ENCODE measurements at regions not wholly inside any gene's neighbourhood (a gene's known extent, or its start where the extent isn't known, plus 50 kb on each side); places are given as distances from the start of the nearest gene placed in this dataset.
"Not testable (repeated sequence)": the region's sequence is repeated elsewhere in the genome, so short reads cannot be mapped to it uniquely, and the experiment has no call there.

- no peak for TF ChIP-seq CTCF (IDR thresholded peaks at IDR 0.05; ENCODE audit: unreplicated experiment)
- Mint-ChIP-seq H3K4me3 (ENCODE audit: unreplicated experiment) (no peak overlapping the region), H3K27me3 (ENCODE audit: insufficient read depth, unreplicated experiment) (no peaks in the 10 kb centered on the region), H3K9me3 (ENCODE audit: unreplicated experiment) (peaks cover 11% of the 10 kb centered on the region), H3K4me1 (ENCODE audit: insufficient read depth, unreplicated experiment) (peaks cover 34% of the 10 kb centered on the region), H3K27ac (ENCODE audit: low read depth, unreplicated experiment) (no peak overlapping the region), H3K36me3 (ENCODE audit: insufficient read depth, unreplicated experiment) (no peaks in the 10 kb centered on the region)
- POLR2A ChIA-PET = interaction anchor here (2.7 kb wide), 1 partner anchor 12 kb away, joined by 9 read pairs; no protein-coding TSS in a partner anchor
- intact Hi-C loops (cut with micrococcal nuclease) = no loop called here
- DNase-seq (ENCODE audit: unreplicated experiment) = no peak
- CTCF ChIA-PET = interaction anchor here (0.7 to 1.0 kb wide), 2 partner anchors 15 to 833 kb away, joined by 3 read pairs; no protein-coding TSS in a partner anchor
- no TSS peak for BruUV-seq (replicated peaks)
These were observed 100.5 kb upstream of the MED13L start for GRCh38 chr12:116378002-116378401.

- H3K4me3 Mint-ChIP-seq (ENCODE audit: unreplicated experiment) = no peak overlapping the region
- no peaks in the 10 kb centered on the region for H3K27me3 Mint-ChIP-seq (ENCODE audit: insufficient read depth, unreplicated experiment)
- peaks cover 7% of the 10 kb centered on the region for H3K9me3 Mint-ChIP-seq (ENCODE audit: unreplicated experiment)
- no TSS peak for BruUV-seq (replicated peaks)
- H3K27ac Mint-ChIP-seq (ENCODE audit: low read depth, unreplicated experiment) = no peak overlapping the region
- DNase-seq (ENCODE audit: unreplicated experiment) = no peak
- no peak for TF ChIP-seq CTCF (IDR thresholded peaks at IDR 0.05; ENCODE audit: unreplicated experiment)
- H3K36me3 Mint-ChIP-seq (ENCODE audit: insufficient read depth, unreplicated experiment) = no peaks in the 10 kb centered on the region
- ChIA-PET CTCF (no interaction called here), POLR2A (no interaction called here)
- peaks cover 34% of the 10 kb centered on the region for H3K4me1 Mint-ChIP-seq (ENCODE audit: insufficient read depth, unreplicated experiment)
- intact Hi-C loops (cut with micrococcal nuclease) = no loop called here
These were observed 102.6 kb upstream of the MED13L start for GRCh38 chr12:116380108-116380507.

- H3K36me3 Mint-ChIP-seq (ENCODE audit: insufficient read depth, unreplicated experiment); H3K4me3 Mint-ChIP-seq (ENCODE audit: unreplicated experiment); intact Hi-C loops (cut with micrococcal nuclease); DNase-seq (ENCODE audit: unreplicated experiment); H3K9me3 Mint-ChIP-seq (ENCODE audit: unreplicated experiment); H3K27ac Mint-ChIP-seq (ENCODE audit: low read depth, unreplicated experiment); BruUV-seq (replicated peaks); CTCF ChIA-PET; POLR2A ChIA-PET; H3K27me3 Mint-ChIP-seq (ENCODE audit: insufficient read depth, unreplicated experiment): not testable (repeated sequence)
- H3K4me1 Mint-ChIP-seq (ENCODE audit: insufficient read depth, unreplicated experiment) = peaks cover 29% of the 10 kb centered on the region
These were observed 103.2 kb upstream of the MED13L start for GRCh38 chr12:116380740-116381139.

GRCh38 chr12:116381240-116381743 is 103.8 kb upstream of the MED13L start:
- BruUV-seq (replicated peaks) = no TSS peak
- Mint-ChIP-seq H3K9me3 (ENCODE audit: unreplicated experiment) (no peaks in the 10 kb centered on the region), H3K36me3 (ENCODE audit: insufficient read depth, unreplicated experiment) (no peaks in the 10 kb centered on the region), H3K27me3 (ENCODE audit: insufficient read depth, unreplicated experiment) (no peaks in the 10 kb centered on the region), H3K4me3 (ENCODE audit: unreplicated experiment) (no peak overlapping the region), H3K4me1 (ENCODE audit: insufficient read depth, unreplicated experiment) (peaks cover 24% of the 10 kb centered on the region), H3K27ac (ENCODE audit: low read depth, unreplicated experiment) (no peak overlapping the region)
- intact Hi-C loops (cut with micrococcal nuclease) = no loop called here
- ChIA-PET POLR2A (interaction anchor here (0.7 to 0.9 kb wide), 2 partner anchors 17 to 405 kb away, joined by 3 to 4 read pairs; no protein-coding TSS in a partner anchor), CTCF (no interaction called here)
- no peak for TF ChIP-seq CTCF (IDR thresholded peaks at IDR 0.05; ENCODE audit: unreplicated experiment)
- no peak for DNase-seq (ENCODE audit: unreplicated experiment)
